Testis (tissue), 2 donors: ENCODE measurements at regions not wholly inside any gene's neighbourhood (a gene's known extent, or its start where the extent isn't known, plus 50 kb on each side); places are given as distances from the start of the nearest gene placed in this dataset.
"Not testable (repeated sequence)": the region's sequence is repeated elsewhere in the genome, so short reads cannot be mapped to it uniquely, and the experiment has no call there.

ENCODE experiments used
- CTCF ChIP-seq, 3 experiments: fragments of 450-650 bp in 2 of 3; fragments of 200-600 bp in 1 of 3; sonication (generic) in 1 of 3; IDR thresholded peaks; one replicate each; pipeline ENCODE4 v1.5.1; 2016 to 2019; ENCODE audit warnings: antibody characterized with exemption in 3 of 3, mild to moderate bottlenecking in 2 of 3, moderate library complexity in 1 of 3
- POLR2A ChIP-seq: fragments of 450-650 bp; IDR thresholded peaks from one replicate; pipeline ENCODE4 v1.6.1; 2017; ENCODE audit warnings: antibody characterized with exemption, mild to moderate bottlenecking, moderate library complexity

- TF ChIP-seq CTCF (IDR thresholded peaks at IDR 0.05); POLR2A: not testable (repeated sequence)
These were observed 98.8 kb upstream of the PDHA1 start for GRCh38 chrX:19244921-19245320.
